ENCODE measurements at regions not wholly inside any gene's neighbourhood (a gene's known extent, or its start where the extent isn't known, plus 50 kb on each side); places are given as distances from the start of the nearest gene placed in this dataset.

DNA sequence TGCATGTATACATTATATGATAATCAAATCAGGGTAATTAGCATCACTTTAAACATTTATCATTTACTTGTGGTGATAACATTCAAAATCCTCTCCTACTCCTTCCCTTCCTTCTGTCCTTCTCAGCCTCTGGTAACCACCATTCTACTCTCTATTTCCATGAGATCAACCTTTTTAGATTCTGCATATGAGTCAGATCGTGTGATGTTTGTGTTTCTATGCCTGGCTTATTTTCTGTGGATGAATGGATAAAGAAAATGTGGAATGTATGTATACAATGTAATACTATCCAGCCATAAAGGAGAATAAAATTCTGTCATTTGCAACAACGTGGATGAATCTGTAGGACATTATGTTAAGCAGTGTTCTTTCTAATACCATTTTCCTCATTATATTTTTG lies 123.9 kb downstream of the NAA11 start:
- TF ChIP-seq, protein P1, sequence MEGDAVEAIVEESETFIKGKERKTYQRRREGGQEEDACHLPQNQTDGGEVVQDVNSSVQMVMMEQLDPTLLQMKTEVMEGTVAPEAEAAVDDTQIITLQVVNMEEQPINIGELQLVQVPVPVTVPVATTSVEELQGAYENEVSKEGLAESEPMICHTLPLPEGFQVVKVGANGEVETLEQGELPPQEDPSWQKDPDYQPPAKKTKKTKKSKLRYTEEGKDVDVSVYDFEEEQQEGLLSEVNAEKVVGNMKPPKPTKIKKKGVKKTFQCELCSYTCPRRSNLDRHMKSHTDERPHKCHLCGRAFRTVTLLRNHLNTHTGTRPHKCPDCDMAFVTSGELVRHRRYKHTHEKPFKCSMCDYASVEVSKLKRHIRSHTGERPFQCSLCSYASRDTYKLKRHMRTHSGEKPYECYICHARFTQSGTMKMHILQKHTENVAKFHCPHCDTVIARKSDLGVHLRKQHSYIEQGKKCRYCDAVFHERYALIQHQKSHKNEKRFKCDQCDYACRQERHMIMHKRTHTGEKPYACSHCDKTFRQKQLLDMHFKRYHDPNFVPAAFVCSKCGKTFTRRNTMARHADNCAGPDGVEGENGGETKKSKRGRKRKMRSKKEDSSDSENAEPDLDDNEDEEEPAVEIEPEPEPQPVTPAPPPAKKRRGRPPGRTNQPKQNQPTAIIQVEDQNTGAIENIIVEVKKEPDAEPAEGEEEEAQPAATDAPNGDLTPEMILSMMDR (IDR thresholded peaks at IDR 0.05), result no peak
- no peak for TF ChIP-seq POLR2A (IDR thresholded peaks at IDR 0.05)
